OCI-LY1 (cell line): ENCODE measurements at regions not wholly inside any gene's neighbourhood (a gene's known extent, or its start where the extent isn't known, plus 50 kb on each side); places are given as distances from the start of the nearest gene placed in this dataset.

Source experiments
- H2AFZ ChIP-seq: fragments of 200-600 bp; sonication (generic), shearing (Covaris generic); 2 replicates; pipeline ENCODE4 v1.6.0; 2014; ENCODE audit warnings: antibody characterized with exemption, mild to moderate bottlenecking, low read length
- H3F3A ChIP-seq: fragments of 200-600 bp; sonication (generic), shearing (Covaris generic); 2 replicates; pipeline ENCODE4 v1.6.0; 2014; ENCODE audit warnings: mild to moderate bottlenecking, antibody characterized with exemption, low read length, moderate library complexity; ENCODE audit not compliant: insufficient read depth
- H3K27ac ChIP-seq: fragments of 200-600 bp; sonication (generic); 2 replicates; pipeline ENCODE4 v1.5.1; 2014; ENCODE audit warnings: low read length, mixed run types, mild to moderate bottlenecking, low read depth; ENCODE audit not compliant: poor library complexity, severe bottlenecking
- H3K27me3 ChIP-seq: fragments of 200-600 bp; sonication (generic); 2 replicates; pipeline ENCODE4 v1.6.0; 2014; ENCODE audit warnings: antibody characterized with exemption, mild to moderate bottlenecking, low read length, moderate library complexity; ENCODE audit not compliant: insufficient read depth
- H3K36me3 ChIP-seq: fragments of 200-600 bp; sonication (generic); 2 replicates; pipeline ENCODE4 v1.6.1; 2014; ENCODE audit warnings: mild to moderate bottlenecking, antibody characterized with exemption, low read length, moderate library complexity, mixed read lengths; ENCODE audit not compliant: insufficient read depth
- H3K4me1 ChIP-seq: fragments of 200-600 bp; sonication (generic); 2 replicates; pipeline ENCODE4 v1.5.1; 2014; ENCODE audit warnings: mild to moderate bottlenecking, low read length, moderate library complexity; ENCODE audit not compliant: insufficient read depth, severe bottlenecking
- H3K4me2 ChIP-seq: fragments of 200-600 bp; sonication (generic), shearing (Covaris generic); 2 replicates; pipeline ENCODE4 v1.6.1; 2014; ENCODE audit warnings: low read length
- H3K4me3 ChIP-seq: fragments of 200-600 bp; sonication (generic); 2 replicates; pipeline ENCODE4 v1.5.1; 2014; ENCODE audit warnings: low read length, low read depth, mild to moderate bottlenecking, mixed read lengths; ENCODE audit not compliant: poor library complexity, severe bottlenecking
- H3K79me2 ChIP-seq: fragments of 200-600 bp; shearing (Covaris generic); 2 replicates; pipeline ENCODE4 v1.6.1; 2016; ENCODE audit warnings: mixed run types, low read length, mixed read lengths; ENCODE audit not compliant: insufficient read depth
- H3K9ac ChIP-seq: fragments of 200-600 bp; sonication (generic), shearing (Covaris generic); 2 replicates; pipeline ENCODE4 v1.6.1; 2014; ENCODE audit warnings: mild to moderate bottlenecking, low read length, mixed read lengths
- H3K9me2 ChIP-seq: fragments of 200-600 bp; sonication (generic), shearing (Covaris generic); 2 replicates; pipeline ENCODE4 v1.6.1; 2014; ENCODE audit warnings: low read depth, mild to moderate bottlenecking, low read length, mixed read lengths
- H3K9me3 ChIP-seq: fragments of 200-600 bp; shearing (Covaris generic); 2 replicates; pipeline ENCODE4 v1.6.1; 2014; ENCODE audit warnings: low read length, mixed read lengths
- H4K20me1 ChIP-seq: fragments of 200-600 bp; sonication (generic), shearing (Covaris generic); 2 replicates; pipeline ENCODE4 v1.6.0; 2016; ENCODE audit warnings: mild to moderate bottlenecking, low read length; ENCODE audit not compliant: insufficient read depth
- CTCF ChIP-seq: fragments of 200-600 bp; sonication (generic), shearing (Covaris generic); IDR thresholded peaks from 2 replicates; pipeline ENCODE4 v1.5.1; 2017; ENCODE audit warnings: mild to moderate bottlenecking, antibody characterized with exemption, low read length, moderate library complexity, mixed read lengths
- EZH2 ChIP-seq: fragments of 200-600 bp; sonication (generic), shearing (Covaris generic); IDR thresholded peaks from 2 replicates; pipeline ENCODE4 v1.8.0; 2017; ENCODE audit warnings: borderline replicate concordance, mixed run types, mild to moderate bottlenecking, antibody characterized with exemption, low read length, moderate library complexity, mixed read lengths

GRCh38 chr18:51751901-51752300 lies 554.4 kb upstream of the MEX3C start:
- H4K20me1 ChIP-seq, result no peaks in the 10 kb centered on the region
- H3F3A ChIP-seq, result no peaks in the 10 kb centered on the region
- H3K27ac ChIP-seq, result no peak overlapping the region
- no peaks in the 10 kb centered on the region for H3K4me1 ChIP-seq
- H3K4me2 ChIP-seq, result no peak overlapping the region
- no peaks in the 10 kb centered on the region for H3K27me3 ChIP-seq
- no peaks in the 10 kb centered on the region for H3K36me3 ChIP-seq
- no peaks in the 10 kb centered on the region for H3K9me2 ChIP-seq
- no peak overlapping the region for H3K4me3 ChIP-seq
- H3K79me2 ChIP-seq, result no peaks in the 10 kb centered on the region
- TF ChIP-seq EZH2, result no peak
- TF ChIP-seq CTCF, result no peak
- H2AFZ ChIP-seq, result no peak overlapping the region
- no peak overlapping the region for H3K9ac ChIP-seq
- H3K9me3 ChIP-seq, result no peaks in the 10 kb centered on the region

GRCh38 chr18:51753365-51754057 lies 556.0 kb upstream of the MEX3C start:
- Histone ChIP-seq H3F3A (no peaks in the 10 kb centered on the region), H2AFZ (no peak overlapping the region), H3K27ac (no peak overlapping the region)

GRCh38 chr18:51754566-51754965 lies 557.1 kb upstream of the MEX3C start:
- Histone ChIP-seq H3K36me3 (no peaks in the 10 kb centered on the region), H3K27me3 (no peaks in the 10 kb centered on the region), H3K4me2 (no peak overlapping the region), H3K9me2 (no peaks in the 10 kb centered on the region), H3K79me2 (no peaks in the 10 kb centered on the region), H4K20me1 (no peaks in the 10 kb centered on the region), H3K27ac (no peak overlapping the region), H3K4me1 (no peaks in the 10 kb centered on the region), H2AFZ (no peak overlapping the region), H3K9ac (no peak overlapping the region), H3K9me3 (no peaks in the 10 kb centered on the region), H3K4me3 (no peak overlapping the region), H3F3A (no peaks in the 10 kb centered on the region)
- TF ChIP-seq CTCF, result no peak
- no peak for TF ChIP-seq EZH2

More at GRCh38 chr18:51753365-51754057, 556.0 kb upstream of the MEX3C start:
- H3K9me3 ChIP-seq, result no peaks in the 10 kb centered on the region
- no peaks in the 10 kb centered on the region for H3K36me3 ChIP-seq
- H3K4me2 ChIP-seq, result no peak overlapping the region
- no peaks in the 10 kb centered on the region for H3K9me2 ChIP-seq
- H3K27me3 ChIP-seq, result no peaks in the 10 kb centered on the region
- TF ChIP-seq CTCF (no peak), EZH2 (no peak)
- no peaks in the 10 kb centered on the region for H4K20me1 ChIP-seq
- no peak overlapping the region for H3K4me3 ChIP-seq
- H3K9ac ChIP-seq, result no peak overlapping the region
- no peaks in the 10 kb centered on the region for H3K79me2 ChIP-seq
- no peaks in the 10 kb centered on the region for H3K4me1 ChIP-seq
